Activated CD8-positive, alpha-beta T cell treated with anti-CD3 and anti-CD28 coated beads for 36 hours (primary cell): ENCODE measurements at regions not wholly inside any gene's neighbourhood (a gene's known extent, or its start where the extent isn't known, plus 50 kb on each side); places are given as distances from the start of the nearest gene placed in this dataset.
"Not testable (repeated sequence)": the region's sequence is repeated elsewhere in the genome, so short reads cannot be mapped to it uniquely, and the experiment has no call there.

ENCODE experiments used
- ATAC-seq: fragments of 200-7000 bp; cut with Tn5 transposase; one replicate; pipeline ENCODE4 v1.10.0; 2021; ENCODE audit warnings: mild to moderate bottlenecking, moderate library complexity
- CTCF ChIA-PET: fragments of 350-600 bp; sonication (Branson Sonifier 250); formaldehyde crosslinking; loops from one replicate; lab custom pipeline; 2021; ENCODE audit warnings: antibody characterized with exemption; lab: Charles Lee
- POLR2A ChIA-PET: fragments of 350-600 bp; sonication (Branson Sonifier 250); formaldehyde crosslinking; loops from one replicate; lab custom pipeline; 2021; ENCODE audit warnings: antibody characterized with exemption; lab: Charles Lee
- DNase-seq: peaks from one replicate; pipeline ENCODE4 v3.0.0-alpha.2; 2020
- H3K27ac Mint-ChIP-seq: one replicate; pipeline ENCODE4 v1.8.0; 2021; ENCODE audit warnings: mild to moderate bottlenecking, mixed read lengths
- H3K27me3 Mint-ChIP-seq: one replicate; pipeline ENCODE4 v1.8.0; 2021; ENCODE audit warnings: mixed read lengths
- H3K36me3 Mint-ChIP-seq: one replicate; pipeline ENCODE4 v1.8.0; 2021; ENCODE audit warnings: low read depth, mixed read lengths
- H3K4me1 Mint-ChIP-seq: one replicate; pipeline ENCODE4 v1.8.0; 2021; ENCODE audit warnings: low read depth, mixed read lengths
- H3K4me3 Mint-ChIP-seq: one replicate; pipeline ENCODE4 v1.8.0; 2021; ENCODE audit warnings: mild to moderate bottlenecking, moderate library complexity, mixed read lengths
- H3K9me3 Mint-ChIP-seq: one replicate; pipeline ENCODE4 v1.8.0; 2021; ENCODE audit warnings: mixed read lengths
- CTCF ChIP-seq: fragments of 200-600 bp; IDR thresholded peaks from one replicate; pipeline ENCODE4 v1.8.0; 2022; ENCODE audit warnings: antibody characterized with exemption, mild to moderate bottlenecking
- intact Hi-C: fragments of 100-400 bp; cut with micrococcal nuclease; formaldehyde crosslinking; loops from one replicate; pipeline ENCODE4 v1.10.0; 2022

GRCh38 chr5:171724468-171725204 is 61.0 kb upstream of the SMIM23 start:
- Mint-ChIP-seq H3K4me3 (no peak overlapping the region), H3K27me3 (peaks cover 5% of the 10 kb centered on the region)
- CTCF ChIA-PET, result no interaction called here

GRCh38 chr5:171725205-171725601 is 60.4 kb upstream of the SMIM23 start:
- Mint-ChIP-seq H3K4me3 (no peak overlapping the region), H3K4me1 (no peaks in the 10 kb centered on the region), H3K27me3 (peaks cover 5% of the 10 kb centered on the region), H3K36me3 (no peaks in the 10 kb centered on the region), H3K9me3 (peaks cover 5% of the 10 kb centered on the region), H3K27ac (no peak overlapping the region)
- ATAC-seq (no peak), DNase-seq (no peak)
- intact Hi-C loops, result no loop called here
- ChIA-PET CTCF (no interaction called here), POLR2A (no interaction called here)
- TF ChIP-seq CTCF, result no peak

More at GRCh38 chr5:171724468-171725204, 61.0 kb upstream of the SMIM23 start:
- ATAC-seq, result no peak
- no peak for TF ChIP-seq CTCF
- no peak for DNase-seq
- Mint-ChIP-seq H3K36me3 (no peaks in the 10 kb centered on the region), H3K27ac (no peak overlapping the region), H3K4me1 (no peaks in the 10 kb centered on the region), H3K9me3 (peaks cover 5% of the 10 kb centered on the region)
- intact Hi-C loops, result no loop called here
- POLR2A ChIA-PET, result no interaction called here

- POLR2A ChIA-PET, H3K4me1 Mint-ChIP-seq, H3K27me3 Mint-ChIP-seq, H3K4me3 Mint-ChIP-seq, H3K36me3 Mint-ChIP-seq, H3K9me3 Mint-ChIP-seq, H3K27ac Mint-ChIP-seq, ATAC-seq, DNase-seq, CTCF ChIA-PET, intact Hi-C loops: not testable (repeated sequence)
Observed at GRCh38 chr5:171726819-171727218, 58.8 kb upstream of the SMIM23 start.

GRCh38 chr5:171728686-171729085 is 56.9 kb upstream of the SMIM23 start:
- Mint-ChIP-seq H3K9me3 (peaks cover 5% of the 10 kb centered on the region), H3K27me3 (no peaks in the 10 kb centered on the region), H3K4me3 (no peak overlapping the region), H3K27ac (no peak overlapping the region), H3K36me3 (no peaks in the 10 kb centered on the region), H3K4me1 (no peaks in the 10 kb centered on the region)
- intact Hi-C loops, result no loop called here
- CTCF ChIA-PET, result no interaction called here
- no peak for TF ChIP-seq CTCF
- POLR2A ChIA-PET, result no interaction called here
- DNase-seq, result no peak
- ATAC-seq, result no peak
